C1 segment of cervical spinal cord (tissue), 14 donors: ENCODE measurements at regions not wholly inside any gene's neighbourhood (a gene's known extent, or its start where the extent isn't known, plus 50 kb on each side); places are given as distances from the start of the nearest gene placed in this dataset.

Experiments used
- DNase-seq, 14 donors: peaks; one replicate each; lab custom pipeline; 2025; lab: John Stamatoyannopoulos, UW

GRCh38 chr7:31398815-31399214, 58.3 kb upstream of the NEUROD6 start:
- DNase-seq: no peak

- no peak for DNase-seq
These were observed 66.7 kb upstream of the NEUROD6 start for GRCh38 chr7:31407178-31407676.

GRCh38 chr7:31408140-31408729, 67.7 kb upstream of the NEUROD6 start:
- no peak for DNase-seq

GRCh38 chr7:31410265-31410664, 69.7 kb upstream of the NEUROD6 start:
- no peak for DNase-seq

GRCh38 chr7:31411416-31411815, 70.9 kb upstream of the NEUROD6 start:
- DNase-seq: no peak

GRCh38 chr7:31413766-31414165, 73.2 kb upstream of the NEUROD6 start:
- no peak for DNase-seq

GRCh38 chr7:31416381-31416870, 75.9 kb upstream of the NEUROD6 start:
- DNase-seq: no peak

- DNase-seq: no peak
These were observed 78.4 kb upstream of the NEUROD6 start for GRCh38 chr7:31418928-31419327.

- DNase-seq: no peak
These were observed 79.1 kb upstream of the NEUROD6 start for GRCh38 chr7:31419505-31420055.

- no peak for DNase-seq
These were observed 80.4 kb upstream of the NEUROD6 start for GRCh38 chr7:31420948-31421347.

- no peak for DNase-seq
These were observed 81.1 kb upstream of the NEUROD6 start for GRCh38 chr7:31421607-31422006.

- no peak for DNase-seq
These were observed 83.5 kb upstream of the NEUROD6 start for GRCh38 chr7:31423994-31424393.

- DNase-seq: no peak
These were observed 81.7 kb upstream of the ITPRID1 start for GRCh38 chr7:31432176-31432575.

- no peak for DNase-seq
These were observed 81.0 kb upstream of the ITPRID1 start for GRCh38 chr7:31432836-31433340.

- no peak for DNase-seq
These were observed 76.5 kb upstream of the ITPRID1 start for GRCh38 chr7:31437250-31437865.

GRCh38 chr7:31439165-31439564, 74.7 kb upstream of the ITPRID1 start:
- no peak for DNase-seq

GRCh38 chr7:31440511-31440910, 73.4 kb upstream of the ITPRID1 start:
- no peak for DNase-seq

GRCh38 chr7:31442626-31443025, 71.3 kb upstream of the ITPRID1 start:
- no peak for DNase-seq

- DNase-seq: peak in 2 of 14 donors; percentile 11 to 22
These were observed 70.4 kb upstream of the ITPRID1 start for GRCh38 chr7:31443457-31443856.

- DNase-seq: no peak
These were observed 69.7 kb upstream of the ITPRID1 start for GRCh38 chr7:31444196-31444595.

GRCh38 chr7:31445686-31446355, 68.1 kb upstream of the ITPRID1 start:
- no peak for DNase-seq

- DNase-seq: no peak
These were observed 65.2 kb upstream of the ITPRID1 start for GRCh38 chr7:31448649-31449048.
